ENCODE measurements at regions not wholly inside any gene's neighbourhood (a gene's known extent, or its start where the extent isn't known, plus 50 kb on each side); places are given as distances from the start of the nearest gene placed in this dataset.

DNA sequence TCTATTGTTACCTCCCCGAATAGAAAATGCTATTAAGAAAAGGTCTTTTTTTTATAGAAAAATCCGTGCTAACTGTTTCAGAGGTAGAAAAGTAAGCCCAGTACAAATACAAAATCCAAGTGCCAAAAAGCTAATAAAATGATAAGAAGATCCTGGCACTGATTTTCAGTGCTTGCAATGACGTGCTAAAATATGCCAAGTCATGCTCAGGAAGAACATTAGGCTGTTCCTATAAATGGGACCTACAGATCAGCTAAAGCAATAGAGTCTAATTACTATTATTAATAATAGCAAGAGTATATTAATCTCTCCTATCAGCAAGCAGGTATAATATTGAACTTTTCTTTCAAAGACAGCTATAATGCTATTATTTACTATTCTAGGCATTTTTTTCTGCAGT lies 305.8 kb downstream of the PPARGC1A start:
- no peak overlapping the region for H3K4me3 ChIP-seq
- H3K9me3 ChIP-seq: no peaks in the 10 kb centered on the region
- H3K36me3 ChIP-seq: no peaks in the 10 kb centered on the region
- no peak for DNase-seq
- no peaks in the 10 kb centered on the region for H3K27me3 ChIP-seq

GRCh38 chr4:23582671-23583070 lies 307.2 kb downstream of the PPARGC1A start:
- no peaks in the 10 kb centered on the region for H3K9me3 ChIP-seq
- no peak for DNase-seq
- no peaks in the 10 kb centered on the region for H3K36me3 ChIP-seq
- H3K27me3 ChIP-seq: no peaks in the 10 kb centered on the region
- no peak overlapping the region for H3K4me3 ChIP-seq

GRCh38 chr4:23579166-23579565 lies 310.7 kb downstream of the PPARGC1A start:
- H3K9me3 ChIP-seq: no peaks in the 10 kb centered on the region
- no peaks in the 10 kb centered on the region for H3K36me3 ChIP-seq
- H3K4me3 ChIP-seq: no peak overlapping the region

GRCh38 chr4:23577398-23577797 lies 312.4 kb downstream of the PPARGC1A start:
- Histone ChIP-seq H3K4me3 (no peak overlapping the region), H3K27me3 (no peaks in the 10 kb centered on the region), H3K9me3 (no peaks in the 10 kb centered on the region), H3K36me3 (no peaks in the 10 kb centered on the region)
- no peak for DNase-seq

More at GRCh38 chr4:23579166-23579565, 310.7 kb downstream of the PPARGC1A start:
- H3K27me3 ChIP-seq: no peaks in the 10 kb centered on the region
- no peak for DNase-seq

- Histone ChIP-seq H3K9me3 (no peaks in the 10 kb centered on the region), H3K4me3 (no peak overlapping the region)
Observed at GRCh38 chr4:23572382-23572781, 317.5 kb downstream of the PPARGC1A start.

GRCh38 chr4:23567338-23567737 lies 322.5 kb downstream of the PPARGC1A start:
- H3K9me3 ChIP-seq: no peaks in the 10 kb centered on the region
- H3K27me3 ChIP-seq: no peaks in the 10 kb centered on the region
- H3K4me3 ChIP-seq: no peak overlapping the region
- no peaks in the 10 kb centered on the region for H3K36me3 ChIP-seq
- DNase-seq: no peak

More at GRCh38 chr4:23572382-23572781, 317.5 kb downstream of the PPARGC1A start:
- H3K36me3 ChIP-seq: no peaks in the 10 kb centered on the region
- H3K27me3 ChIP-seq: no peaks in the 10 kb centered on the region
- DNase-seq: no peak

GRCh38 chr4:23560748-23561147 lies 329.1 kb downstream of the PPARGC1A start:
- Histone ChIP-seq H3K4me3 (no peak overlapping the region), H3K27me3 (no peaks in the 10 kb centered on the region), H3K9me3 (no peaks in the 10 kb centered on the region), H3K36me3 (no peaks in the 10 kb centered on the region)
- DNase-seq: no peak

GRCh38 chr4:23558101-23558500 lies 331.7 kb downstream of the PPARGC1A start:
- Histone ChIP-seq H3K36me3 (no peaks in the 10 kb centered on the region), H3K4me3 (no peak overlapping the region), H3K9me3 (no peaks in the 10 kb centered on the region), H3K27me3 (no peaks in the 10 kb centered on the region)
- DNase-seq: no peak

- no peaks in the 10 kb centered on the region for H3K27me3 ChIP-seq
- H3K36me3 ChIP-seq: no peaks in the 10 kb centered on the region
- no peak for DNase-seq
- H3K9me3 ChIP-seq: no peaks in the 10 kb centered on the region
- H3K4me3 ChIP-seq: no peak overlapping the region
Observed at GRCh38 chr4:23547601-23548000, 342.2 kb downstream of the PPARGC1A start.

DNA sequence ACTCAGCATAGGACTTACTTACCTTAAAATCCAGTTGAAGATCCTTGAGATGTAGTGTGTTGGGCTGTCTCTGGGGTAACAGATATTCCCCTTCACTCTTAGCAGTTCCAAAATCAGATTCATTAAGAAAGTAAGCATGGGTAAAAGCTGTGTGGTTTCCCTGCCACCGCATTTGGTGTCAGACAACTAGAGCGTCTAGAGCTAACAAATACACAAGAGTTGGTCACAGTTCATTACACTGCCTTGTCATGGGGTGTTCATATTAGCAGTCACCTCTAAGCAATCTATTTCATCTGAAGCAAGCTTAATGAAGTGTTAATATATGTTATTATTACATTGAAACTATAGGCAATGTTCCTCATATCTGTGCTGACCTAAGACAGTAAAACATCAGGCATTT lies 342.8 kb downstream of the PPARGC1A start:
- no peaks in the 10 kb centered on the region for H3K27me3 ChIP-seq
- H3K4me3 ChIP-seq: no peak overlapping the region
- no peaks in the 10 kb centered on the region for H3K9me3 ChIP-seq
- H3K36me3 ChIP-seq: no peaks in the 10 kb centered on the region
- DNase-seq: no peak

DNA sequence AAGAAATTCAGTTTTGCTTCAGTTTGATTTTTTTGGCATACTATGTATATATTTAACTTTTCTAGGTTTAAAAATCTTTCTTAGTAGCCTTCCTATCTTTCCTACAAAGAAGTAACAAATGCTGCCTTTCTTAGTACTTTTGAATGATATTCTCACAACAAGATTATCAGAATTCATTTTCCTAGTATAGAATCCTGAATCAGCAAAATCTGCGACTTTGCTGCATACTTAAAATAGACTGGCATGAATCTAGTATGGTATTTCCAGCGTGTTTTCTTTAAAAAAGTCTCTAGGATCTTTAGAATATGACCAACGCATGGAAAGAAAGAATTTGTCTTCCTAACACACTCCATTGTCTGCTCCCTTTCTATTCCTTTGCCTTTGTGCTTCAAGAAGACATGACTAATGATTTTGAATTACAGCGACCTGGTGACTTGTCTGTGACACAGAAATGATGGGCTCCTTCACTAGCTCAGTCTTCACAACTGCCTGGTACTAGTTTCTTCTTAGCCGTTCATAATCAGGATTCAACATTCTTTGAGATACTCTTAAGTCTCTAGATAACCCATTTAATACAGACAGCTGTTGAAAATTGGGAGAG lies 349.8 kb downstream of the PPARGC1A start:
- no peak for DNase-seq
- Histone ChIP-seq H3K9me3 (no peaks in the 10 kb centered on the region), H3K27me3 (no peaks in the 10 kb centered on the region), H3K4me3 (no peak overlapping the region), H3K36me3 (no peaks in the 10 kb centered on the region)

- H3K36me3 ChIP-seq: no peaks in the 10 kb centered on the region
- no peaks in the 10 kb centered on the region for H3K27me3 ChIP-seq
- H3K9me3 ChIP-seq: no peaks in the 10 kb centered on the region
- H3K4me3 ChIP-seq: no peak overlapping the region
- DNase-seq: no peak
Observed at GRCh38 chr4:23533859-23534258, 356.0 kb downstream of the PPARGC1A start.

DNA sequence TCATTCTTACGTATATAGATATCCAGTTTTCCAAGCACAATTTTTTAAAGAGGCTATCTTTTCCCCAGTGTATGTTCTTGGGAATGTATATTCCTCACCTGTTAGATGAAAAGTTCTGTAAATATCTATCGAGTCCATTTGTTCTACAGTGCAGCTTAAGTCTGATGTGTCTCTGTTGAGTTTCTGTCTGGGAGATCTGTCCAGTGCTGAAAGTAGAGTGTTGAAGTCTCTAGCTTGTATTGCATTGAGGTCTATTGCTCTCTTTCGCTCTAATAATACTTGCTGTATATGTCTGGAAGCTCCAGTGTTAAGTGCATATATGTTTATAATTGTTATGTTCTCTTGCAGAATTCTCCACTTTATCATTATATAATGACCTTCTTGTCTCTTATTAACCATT lies 373.1 kb downstream of the PPARGC1A start:
- no peak overlapping the region for H3K4me3 ChIP-seq
- DNase-seq: no peak
- H3K36me3 ChIP-seq: no peaks in the 10 kb centered on the region

GRCh38 chr4:23504083-23504482 lies 385.8 kb downstream of the PPARGC1A start:
- H3K4me3 ChIP-seq: no peak overlapping the region
- no peaks in the 10 kb centered on the region for H3K27me3 ChIP-seq
- DNase-seq: no peak
- H3K9me3 ChIP-seq: no peaks in the 10 kb centered on the region
- no peaks in the 10 kb centered on the region for H3K36me3 ChIP-seq

More for the DNA sequence above, 373.1 kb downstream of the PPARGC1A start:
- H3K27me3 ChIP-seq: no peaks in the 10 kb centered on the region
- H3K9me3 ChIP-seq: no peaks in the 10 kb centered on the region

DNA sequence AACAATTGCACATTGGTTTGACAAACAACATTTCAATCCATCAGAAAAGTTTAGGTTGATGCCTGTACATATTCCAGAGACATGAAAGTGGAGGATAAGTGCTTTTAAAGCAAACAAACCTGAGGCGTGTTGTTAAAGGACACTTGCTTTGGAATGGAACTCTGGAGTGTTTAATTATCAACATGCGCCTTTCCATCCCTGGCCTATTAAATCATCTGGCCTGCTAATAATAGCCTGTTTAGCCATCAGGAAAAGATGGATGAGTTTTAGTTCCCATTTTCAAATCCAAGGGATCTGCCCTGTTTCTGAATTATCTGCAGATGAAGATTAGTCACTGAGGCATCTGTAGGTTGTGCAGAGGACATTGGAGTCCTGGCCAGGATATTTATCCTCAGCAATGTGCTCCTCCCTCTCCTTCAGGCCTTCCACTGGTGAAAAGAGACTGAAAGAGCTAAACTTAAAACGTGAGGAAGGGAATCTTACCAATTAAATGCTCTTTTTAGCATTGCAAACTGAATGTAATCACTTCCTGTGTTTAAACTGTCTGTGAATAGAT lies 388.9 kb downstream of the PPARGC1A start:
- no peaks in the 10 kb centered on the region for H3K36me3 ChIP-seq
- peaks cover 5% of the 10 kb centered on the region; the same call in 1 of the 2 replicates for H3K9me3 ChIP-seq
- no peaks in the 10 kb centered on the region for H3K27me3 ChIP-seq
- no peak overlapping the region for H3K4me3 ChIP-seq
- no peak for DNase-seq

GRCh38 chr4:23485801-23486200 lies 404.0 kb downstream of the PPARGC1A start:
- H3K27me3 ChIP-seq: no peaks in the 10 kb centered on the region
- no peak overlapping the region for H3K4me3 ChIP-seq
- peak; percentile 32 for DNase-seq
- no peaks in the 10 kb centered on the region for H3K9me3 ChIP-seq
- H3K36me3 ChIP-seq: no peaks in the 10 kb centered on the region

DNA sequence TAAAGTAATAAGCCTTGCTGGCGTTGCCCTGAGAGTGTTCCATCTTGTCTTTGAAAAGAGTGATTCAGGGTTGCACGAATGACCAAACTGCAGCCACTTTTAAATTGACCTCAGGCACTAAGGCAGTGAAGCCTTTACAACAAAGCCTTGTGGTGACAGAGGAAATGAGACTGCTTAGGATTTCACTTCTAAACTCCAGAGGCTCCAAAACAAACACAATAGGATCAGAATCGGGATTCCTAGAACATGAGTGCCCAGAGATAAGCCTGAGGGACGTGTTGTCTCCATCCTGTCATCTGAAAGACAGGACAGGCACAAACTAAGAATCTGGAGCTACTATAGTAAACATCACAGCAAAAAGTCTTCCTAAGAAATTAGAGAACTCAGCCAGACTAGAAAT lies 405.2 kb downstream of the PPARGC1A start:
- H3K4me3 ChIP-seq: no peak overlapping the region
- H3K9me3 ChIP-seq: no peaks in the 10 kb centered on the region
- DNase-seq: peak; percentile 3
- no peaks in the 10 kb centered on the region for H3K36me3 ChIP-seq
- H3K27me3 ChIP-seq: no peaks in the 10 kb centered on the region

DNA sequence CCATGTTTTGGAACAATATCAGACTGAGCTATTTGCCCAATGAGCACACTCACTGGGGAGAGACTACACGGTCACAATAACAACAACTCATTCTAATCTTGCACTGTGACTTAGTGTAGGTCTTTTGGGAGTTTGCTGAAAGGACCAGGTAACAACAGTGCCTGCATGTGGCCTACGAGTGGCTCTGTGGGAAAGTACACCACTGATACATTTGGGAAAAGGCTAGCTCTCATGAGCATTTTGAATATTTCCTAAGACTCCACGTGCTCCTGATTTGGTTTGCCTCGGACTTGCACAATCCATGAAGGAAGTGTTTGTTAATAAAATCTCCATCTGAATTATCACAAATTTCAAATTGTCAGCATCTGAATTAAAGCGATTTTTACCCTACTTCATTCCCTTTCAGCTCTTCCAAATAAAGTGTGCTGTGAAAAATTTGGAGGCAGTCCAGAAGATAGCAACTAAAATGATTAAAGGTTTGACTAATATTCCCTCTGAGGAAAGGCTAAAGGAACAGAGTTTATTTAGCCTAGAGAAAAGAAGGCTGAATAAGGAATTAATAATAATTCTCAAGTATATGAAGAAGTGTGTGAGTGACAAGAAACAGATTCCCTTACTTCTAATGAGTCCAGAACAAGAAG lies 406.4 kb downstream of the PPARGC1A start:
- no peak overlapping the region for H3K4me3 ChIP-seq
- no peaks in the 10 kb centered on the region for H3K36me3 ChIP-seq
- no peaks in the 10 kb centered on the region for H3K9me3 ChIP-seq
- DNase-seq: no peak
- H3K27me3 ChIP-seq: no peaks in the 10 kb centered on the region

Measured in MG63 (cell line).